ENCODE measurements at regions not wholly inside any gene's neighbourhood (a gene's known extent, or its start where the extent isn't known, plus 50 kb on each side); places are given as distances from the start of the nearest gene placed in this dataset.

- H3K4me3 ChIP-seq (ENCODE audit: control extremely low read depth in 1 of 5, extremely low read depth in 1 of 5, insufficient read depth in 1 of 5, low read depth in 2 of 5, low read length in 4 of 5) = no peak overlapping the region
- intact Hi-C loops (cut with micrococcal nuclease) = no loop called here
- H3K27me3 Mint-ChIP-seq = no peaks in the 10 kb centered on the region
- no peaks in the 10 kb centered on the region for H3K79me2 ChIP-seq (ENCODE audit: control insufficient read depth, insufficient read depth, low read length)
- no peaks in the 10 kb centered on the region for H3K9me3 Mint-ChIP-seq (ENCODE audit: insufficient read depth)
- DNase-seq (no peak), ATAC-seq (ENCODE audit: low read depth) (no peak)
- H3K4me1 ChIP-seq (ENCODE audit: control insufficient read depth in 2 of 2, insufficient read depth in 2 of 2, low read length in 2 of 2) = no peaks in the 10 kb centered on the region
- POLR2A ChIA-PET = no interaction called here
- no peak overlapping the region for H2AFZ ChIP-seq (ENCODE audit: insufficient read depth, low read depth, low read length, poor library complexity, severe bottlenecking)
- no peaks in the 10 kb centered on the region for H3K27me3 ChIP-seq (replicated peaks in 1 of 4; ENCODE audit: control extremely low read depth in 1 of 4, control insufficient read depth in 3 of 4, insufficient read depth in 4 of 4, low read length in 3 of 4)
- no peaks in the 10 kb centered on the region for H3K9me3 ChIP-seq (ENCODE audit: control extremely low read depth in 1 of 3, control insufficient read depth in 2 of 3, insufficient read depth in 1 of 3, low read length in 2 of 3)
- 80% methylated on average over 1 of the region's 1 CpG for WGBS (ENCODE audit: insufficient coverage)
- H3K4me2 ChIP-seq (replicated peaks; ENCODE audit: low read depth, low read length, poor library complexity, severe bottlenecking) = no peak overlapping the region
- H3K27ac Mint-ChIP-seq = no peak overlapping the region
- no peak overlapping the region for H3K4me3 Mint-ChIP-seq
- no peak overlapping the region for H3K27ac ChIP-seq (ENCODE audit: low read length in 2 of 2)
- H3K9ac ChIP-seq (ENCODE audit: low read length) = no peak overlapping the region
- no peak for TF ChIP-seq CTCF (IDR thresholded peaks at IDR 0.05)
- TF ChIP-seq EZH2 (IDR thresholded peaks at IDR 0.05; ENCODE audit: borderline replicate concordance, insufficient read depth, low read depth, low read length, poor library complexity, severe bottlenecking) = no peak
- no peaks in the 10 kb centered on the region for H3K4me1 Mint-ChIP-seq
- H4K20me1 ChIP-seq (ENCODE audit: control insufficient read depth, insufficient read depth, low read length, poor library complexity, severe bottlenecking) = no peaks in the 10 kb centered on the region
- CTCF ChIA-PET = no interaction called here
- no peaks in the 10 kb centered on the region for H3K36me3 ChIP-seq (replicated peaks in 1 of 2; ENCODE audit: control extremely low read depth in 1 of 2, control insufficient read depth in 1 of 2, extremely low read depth in 1 of 2, insufficient read depth in 2 of 2, low read length in 1 of 2)
These were observed 918.3 kb upstream of the TMEFF2 start for GRCh38 chr2:193112986-193113385.

GRCh38 chr2:193103064-193103463 lies 908.3 kb upstream of the TMEFF2 start:
- POLR2A ChIA-PET = no interaction called here
- H3K27ac ChIP-seq (ENCODE audit: low read length in 2 of 2) = no peak overlapping the region
- intact Hi-C loops (cut with micrococcal nuclease) = no loop called here
- no peaks in the 10 kb centered on the region for H3K79me2 ChIP-seq (ENCODE audit: control insufficient read depth, insufficient read depth, low read length)
- no peaks in the 10 kb centered on the region for H3K36me3 ChIP-seq (replicated peaks in 1 of 2; ENCODE audit: control extremely low read depth in 1 of 2, control insufficient read depth in 1 of 2, extremely low read depth in 1 of 2, insufficient read depth in 2 of 2, low read length in 1 of 2)
- Mint-ChIP-seq H3K4me1 (no peaks in the 10 kb centered on the region), H3K27ac (no peak overlapping the region), H3K27me3 (no peaks in the 10 kb centered on the region), H3K4me3 (no peak overlapping the region), H3K9me3 (ENCODE audit: insufficient read depth) (no peaks in the 10 kb centered on the region)
- TF ChIP-seq EZH2 (IDR thresholded peaks at IDR 0.05; ENCODE audit: borderline replicate concordance, insufficient read depth, low read depth, low read length, poor library complexity, severe bottlenecking) (no peak), CTCF (IDR thresholded peaks at IDR 0.05) (no peak)
- DNase-seq (no peak), ATAC-seq (ENCODE audit: low read depth) (no peak)
- no peak overlapping the region for H3K4me2 ChIP-seq (replicated peaks; ENCODE audit: low read depth, low read length, poor library complexity, severe bottlenecking)
- no peak overlapping the region for H2AFZ ChIP-seq (ENCODE audit: insufficient read depth, low read depth, low read length, poor library complexity, severe bottlenecking)
- CTCF ChIA-PET = no interaction called here
- H3K4me3 ChIP-seq (ENCODE audit: control extremely low read depth in 1 of 5, extremely low read depth in 1 of 5, insufficient read depth in 1 of 5, low read depth in 2 of 5, low read length in 4 of 5) = no peak overlapping the region
- H3K27me3 ChIP-seq (replicated peaks in 1 of 4; ENCODE audit: control extremely low read depth in 1 of 4, control insufficient read depth in 3 of 4, insufficient read depth in 4 of 4, low read length in 3 of 4) = no peaks in the 10 kb centered on the region
- H4K20me1 ChIP-seq (ENCODE audit: control insufficient read depth, insufficient read depth, low read length, poor library complexity, severe bottlenecking) = no peaks in the 10 kb centered on the region
- H3K9me3 ChIP-seq (ENCODE audit: control extremely low read depth in 1 of 3, control insufficient read depth in 2 of 3, insufficient read depth in 1 of 3, low read length in 2 of 3) = peaks cover 0 to 9% (median 0%) of the 10 kb centered on the region in 3 donors
- H3K4me1 ChIP-seq (ENCODE audit: control insufficient read depth in 2 of 2, insufficient read depth in 2 of 2, low read length in 2 of 2) = no peaks in the 10 kb centered on the region
- WGBS (ENCODE audit: insufficient coverage) = no CpG with 5 or more reads among the region's 1 CpG
- no peak overlapping the region for H3K9ac ChIP-seq (ENCODE audit: low read length)

Measured in B cell (primary cell).